ENCODE measurements at regions not wholly inside any gene's neighbourhood (a gene's known extent, or its start where the extent isn't known, plus 50 kb on each side); places are given as distances from the start of the nearest gene placed in this dataset.
"Not testable (repeated sequence)": the region's sequence is repeated elsewhere in the genome, so short reads cannot be mapped to it uniquely, and the experiment has no call there.

GRCh38 chr18:42330296-42330695 is 375.3 kb downstream of the PIK3C3 start:
- H3K4me3 ChIP-seq (ENCODE audit: control insufficient read depth, low read depth, low read length), result no peak overlapping the region
- no peak for DNase-seq (ENCODE audit: low read depth)
- TF ChIP-seq, protein P1, sequence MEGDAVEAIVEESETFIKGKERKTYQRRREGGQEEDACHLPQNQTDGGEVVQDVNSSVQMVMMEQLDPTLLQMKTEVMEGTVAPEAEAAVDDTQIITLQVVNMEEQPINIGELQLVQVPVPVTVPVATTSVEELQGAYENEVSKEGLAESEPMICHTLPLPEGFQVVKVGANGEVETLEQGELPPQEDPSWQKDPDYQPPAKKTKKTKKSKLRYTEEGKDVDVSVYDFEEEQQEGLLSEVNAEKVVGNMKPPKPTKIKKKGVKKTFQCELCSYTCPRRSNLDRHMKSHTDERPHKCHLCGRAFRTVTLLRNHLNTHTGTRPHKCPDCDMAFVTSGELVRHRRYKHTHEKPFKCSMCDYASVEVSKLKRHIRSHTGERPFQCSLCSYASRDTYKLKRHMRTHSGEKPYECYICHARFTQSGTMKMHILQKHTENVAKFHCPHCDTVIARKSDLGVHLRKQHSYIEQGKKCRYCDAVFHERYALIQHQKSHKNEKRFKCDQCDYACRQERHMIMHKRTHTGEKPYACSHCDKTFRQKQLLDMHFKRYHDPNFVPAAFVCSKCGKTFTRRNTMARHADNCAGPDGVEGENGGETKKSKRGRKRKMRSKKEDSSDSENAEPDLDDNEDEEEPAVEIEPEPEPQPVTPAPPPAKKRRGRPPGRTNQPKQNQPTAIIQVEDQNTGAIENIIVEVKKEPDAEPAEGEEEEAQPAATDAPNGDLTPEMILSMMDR (conservative IDR thresholded peaks at IDR 0.05; ENCODE audit: control insufficient read depth, insufficient read depth, low read depth, low read length), result no peak

DNA sequence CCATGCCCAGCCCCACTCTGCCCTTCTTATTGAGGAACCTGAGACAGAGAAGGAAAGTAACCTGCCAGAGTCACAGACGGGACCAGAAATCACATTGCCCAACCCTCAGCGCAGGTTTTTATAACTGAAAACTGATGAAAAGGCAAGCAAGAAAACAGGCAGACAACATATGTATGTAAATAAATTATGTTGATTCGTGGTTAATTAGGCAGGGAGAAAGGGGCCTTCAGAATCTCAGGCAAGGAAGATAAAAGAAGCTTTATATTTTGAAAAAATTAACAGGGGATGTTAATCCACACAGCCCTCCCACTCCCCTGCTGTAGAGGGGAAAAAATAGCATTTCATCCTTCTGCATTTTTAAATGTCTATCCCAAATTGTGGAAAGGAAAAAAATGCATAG is 378.5 kb downstream of the PIK3C3 start:
- DNase-seq (ENCODE audit: low read depth), result no peak
- no peak overlapping the region for H3K4me3 ChIP-seq (ENCODE audit: control insufficient read depth, low read depth, low read length)
- TF ChIP-seq, protein P1 (conservative IDR thresholded peaks at IDR 0.05; ENCODE audit: control insufficient read depth, insufficient read depth, low read depth, low read length), result no peak

GRCh38 chr18:42334931-42335330 is 379.9 kb downstream of the PIK3C3 start:
- DNase-seq (ENCODE audit: low read depth), result no peak
- TF ChIP-seq, protein P1 (conservative IDR thresholded peaks at IDR 0.05; ENCODE audit: control insufficient read depth, insufficient read depth, low read depth, low read length), result no peak
- no peak overlapping the region for H3K4me3 ChIP-seq (ENCODE audit: control insufficient read depth, low read depth, low read length)

DNA sequence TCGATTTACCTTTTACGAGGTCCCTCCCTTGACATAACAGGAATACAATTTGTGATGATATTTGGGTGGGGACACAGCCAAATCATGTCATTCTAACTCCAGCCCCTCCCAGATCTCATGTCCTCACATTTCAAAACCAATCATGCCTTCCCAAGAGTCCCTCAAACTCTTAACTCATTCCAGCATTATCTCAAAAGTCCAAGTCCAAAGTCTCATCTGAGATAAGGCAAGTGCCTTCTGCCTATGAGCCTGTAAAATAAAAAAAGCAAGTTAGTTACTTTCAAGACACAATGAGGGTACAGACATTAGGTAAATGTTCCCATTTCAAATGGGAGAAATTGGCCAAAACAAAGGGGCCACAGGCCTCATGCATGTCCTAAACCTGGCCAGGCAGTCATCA is 381.1 kb downstream of the PIK3C3 start:
- TF ChIP-seq, protein P1 (conservative IDR thresholded peaks at IDR 0.05; ENCODE audit: control insufficient read depth, insufficient read depth, low read depth, low read length), result no peak
- DNase-seq (ENCODE audit: low read depth), result no peak
- H3K4me3 ChIP-seq (ENCODE audit: control insufficient read depth, low read depth, low read length), result no peak overlapping the region

GRCh38 chr18:42337337-42337736 is 382.3 kb downstream of the PIK3C3 start:
- not testable (repeated sequence) for DNase-seq (ENCODE audit: low read depth); H3K4me3 ChIP-seq (ENCODE audit: control insufficient read depth, low read depth, low read length)

- no peak overlapping the region for H3K4me3 ChIP-seq (ENCODE audit: control insufficient read depth, low read depth, low read length)
- TF ChIP-seq, protein P1 (conservative IDR thresholded peaks at IDR 0.05; ENCODE audit: control insufficient read depth, insufficient read depth, low read depth, low read length), result no peak
- DNase-seq (ENCODE audit: low read depth), result no peak
Measured at GRCh38 chr18:42338683-42339082, 383.6 kb downstream of the PIK3C3 start.

GRCh38 chr18:42339372-42339771 is 384.3 kb downstream of the PIK3C3 start:
- TF ChIP-seq, protein P1 (conservative IDR thresholded peaks at IDR 0.05; ENCODE audit: control insufficient read depth, insufficient read depth, low read depth, low read length), result no peak
- no peak for DNase-seq (ENCODE audit: low read depth)
- H3K4me3 ChIP-seq (ENCODE audit: control insufficient read depth, low read depth, low read length), result no peak overlapping the region

Measured in fibroblast of mammary gland (primary cell).